Neuronal stem cell (in vitro differentiated cells): ENCODE measurements at regions not wholly inside any gene's neighbourhood (a gene's known extent, or its start where the extent isn't known, plus 50 kb on each side); places are given as distances from the start of the nearest gene placed in this dataset.

Experiments
- DNase-seq: peaks from one replicate; pipeline ENCODE4 v3.0.0-alpha.2; 2013; ENCODE audit warnings: low spot score
- H2AFZ ChIP-seq: one replicate; pipeline ENCODE4 v1.6.1; 2013; ENCODE audit warnings: mild to moderate bottlenecking, low read length, inconsistent platforms
- H2AK5ac ChIP-seq: 2 replicates; pipeline ENCODE4 v1.6.1; 2013; ENCODE audit warnings: low read depth, mild to moderate bottlenecking, inconsistent platforms, low read length, moderate library complexity, mixed read lengths
- H2BK120ac ChIP-seq: 2 replicates; pipeline ENCODE4 v1.6.1; 2013; ENCODE audit warnings: low read depth, mild to moderate bottlenecking, inconsistent platforms, low read length, moderate library complexity, mixed read lengths
- H2BK12ac ChIP-seq: one replicate; pipeline ENCODE4 v1.6.1; 2013; ENCODE audit warnings: low read length, inconsistent platforms
- H2BK15ac ChIP-seq: 2 replicates; pipeline ENCODE4 v1.6.1; 2013; ENCODE audit warnings: mild to moderate bottlenecking, low read length, inconsistent platforms, mixed read lengths
- H2BK5ac ChIP-seq: one replicate; pipeline ENCODE4 v1.6.1; 2013; ENCODE audit warnings: inconsistent platforms, mild to moderate bottlenecking, low read length, moderate library complexity
- H3K14ac ChIP-seq: one replicate; pipeline ENCODE4 v1.6.1; 2013; ENCODE audit warnings: low read length, inconsistent platforms
- H3K18ac ChIP-seq: 2 replicates; pipeline ENCODE4 v1.6.1; 2013; ENCODE audit warnings: low read length, inconsistent platforms
- H3K23ac ChIP-seq: 2 replicates; pipeline ENCODE4 v1.6.1; 2013; ENCODE audit warnings: low read depth, mild to moderate bottlenecking, mixed read lengths, low read length, inconsistent platforms; ENCODE audit not compliant: poor library complexity
- H3K27ac ChIP-seq: replicated peaks from 3 replicates; pipeline ENCODE4 v1.5.1; 2013; ENCODE audit warnings: low read length, inconsistent platforms
- H3K27me3 ChIP-seq, 3 experiments: 2 replicates each; pipeline ENCODE4 v1.6.1; 2013; ENCODE audit warnings: low read length in 3 of 3, mild to moderate bottlenecking in 2 of 3, inconsistent platforms in 1 of 3, low read depth in 1 of 3, mixed read lengths in 1 of 3, moderate library complexity in 1 of 3; ENCODE audit not compliant: control insufficient read depth in 3 of 3, insufficient read depth in 3 of 3
- H3K36me3 ChIP-seq, 2 donors: replicated peaks in 1 of 2; 2 replicates each; pipeline ENCODE4 v1.6.1; 2013; ENCODE audit warnings: low read length in 2 of 2; ENCODE audit not compliant: control insufficient read depth in 2 of 2, insufficient read depth in 2 of 2
- H3K4ac ChIP-seq: 2 replicates; pipeline ENCODE4 v1.6.1; 2013; ENCODE audit warnings: inconsistent platforms, mild to moderate bottlenecking, low read length, moderate library complexity
- H3K4me1 ChIP-seq, 2 donors: 1 replicate in 1 of 2; 2 replicates in 1 of 2; pipeline ENCODE4 v1.6.1; 2013; ENCODE audit warnings: low read length in 2 of 2, low read depth in 1 of 2; ENCODE audit not compliant: control insufficient read depth in 2 of 2, insufficient read depth in 1 of 2
- H3K4me2 ChIP-seq: one replicate; pipeline ENCODE4 v1.6.1; 2013; ENCODE audit warnings: mild to moderate bottlenecking, low read length, inconsistent platforms; ENCODE audit not compliant: insufficient read depth, poor library complexity, severe bottlenecking
- H3K4me3 ChIP-seq, 2 donors: 2 replicates each; pipeline ENCODE4 v1.5.1; 2013; ENCODE audit warnings: low read length in 2 of 2, mild to moderate bottlenecking in 2 of 2, inconsistent platforms in 1 of 2, moderate library complexity in 1 of 2
- H3K79me1 ChIP-seq: one replicate; pipeline ENCODE4 v1.6.1; 2013; ENCODE audit warnings: low read depth, mild to moderate bottlenecking, inconsistent platforms, low read length, moderate library complexity
- H3K9ac ChIP-seq: one replicate; pipeline ENCODE4 v1.6.1; 2013; ENCODE audit warnings: mild to moderate bottlenecking, low read depth, low read length, inconsistent platforms; ENCODE audit not compliant: poor library complexity
- H3K9me3 ChIP-seq, 2 donors: replicated peaks in 1 of 2; 2 replicates each; pipeline versions ENCODE3 to v1.6.1; 2013; ENCODE audit warnings: low read length in 2 of 2, mild to moderate bottlenecking in 2 of 2, inconsistent platforms in 1 of 2, low read depth in 1 of 2, mixed read lengths in 1 of 2, moderate library complexity in 1 of 2; ENCODE audit not compliant: control insufficient read depth in 2 of 2, insufficient read depth in 1 of 2
- H4K8ac ChIP-seq: one replicate; pipeline ENCODE4 v1.6.1; 2013; ENCODE audit warnings: low read depth, mild to moderate bottlenecking, inconsistent platforms, low read length, moderate library complexity
- H4K91ac ChIP-seq: one replicate; pipeline ENCODE4 v1.6.1; 2013; ENCODE audit warnings: low read length, low read depth, mild to moderate bottlenecking, inconsistent platforms; ENCODE audit not compliant: poor library complexity
- whole genome bisulfite sequencing, 2 donors: extraction: QIAGEN DNeasy Blood & Tissue Kit; methylation state at CpG; one replicate each; pipeline ENCODE4 v1.1.7; 2013; ENCODE audit warnings: missing lambda C conversion rate in 2 of 2, mixed read lengths in 1 of 2; ENCODE audit not compliant: insufficient read length in 2 of 2, insufficient replicate concordance in 1 of 2; ENCODE audit errors: extremely low coverage in 2 of 2; 5-methylcytosine and 5-hydroxymethylcytosine counted together

DNA sequence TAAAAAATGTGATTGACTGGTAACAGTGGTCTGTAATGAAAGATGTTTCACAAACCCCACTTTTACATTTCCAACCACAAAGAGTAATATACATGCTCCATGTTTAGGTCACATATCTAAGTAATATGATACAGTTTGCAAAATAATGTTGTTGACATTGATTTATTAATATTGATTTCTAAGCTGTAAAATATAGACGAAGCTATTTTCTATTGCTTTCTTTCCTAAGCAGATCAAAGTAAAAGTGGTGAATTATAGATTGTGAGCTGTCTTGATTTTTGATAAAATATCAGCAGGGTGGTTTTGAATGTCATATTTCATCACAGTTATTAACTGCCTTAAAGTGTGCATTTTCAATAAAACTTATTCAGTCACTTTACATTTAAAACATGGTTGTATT is 2292.8 kb downstream of the PCDH9 start:
- Histone ChIP-seq H3K4me2 (no peak overlapping the region), H3K27me3 (no peaks in the 10 kb centered on the region), H3K4me1 (no peaks in the 10 kb centered on the region), H2AFZ (no peak overlapping the region), H3K9ac (no peak overlapping the region), H3K23ac (no peak overlapping the region), H2BK120ac (no peak overlapping the region), H3K36me3 (no peaks in the 10 kb centered on the region), H3K79me1 (no peaks in the 10 kb centered on the region), H4K8ac (no peak overlapping the region), H3K4me3 (no peak overlapping the region), H2AK5ac (no peak overlapping the region), H3K9me3 (peaks cover 0 to 2% of the 10 kb centered on the region in 2 donors), H3K27ac (no peak overlapping the region), H2BK5ac (no peak overlapping the region), H4K91ac (no peak overlapping the region), H3K4ac (no peak overlapping the region), H2BK12ac (no peak overlapping the region), H2BK15ac (no peak overlapping the region), H3K18ac (no peak overlapping the region), H3K14ac (no peak overlapping the region)
- no peak for DNase-seq
- no CpG with 5 or more reads among the region's 1 CpG for WGBS, 2 donors

DNA sequence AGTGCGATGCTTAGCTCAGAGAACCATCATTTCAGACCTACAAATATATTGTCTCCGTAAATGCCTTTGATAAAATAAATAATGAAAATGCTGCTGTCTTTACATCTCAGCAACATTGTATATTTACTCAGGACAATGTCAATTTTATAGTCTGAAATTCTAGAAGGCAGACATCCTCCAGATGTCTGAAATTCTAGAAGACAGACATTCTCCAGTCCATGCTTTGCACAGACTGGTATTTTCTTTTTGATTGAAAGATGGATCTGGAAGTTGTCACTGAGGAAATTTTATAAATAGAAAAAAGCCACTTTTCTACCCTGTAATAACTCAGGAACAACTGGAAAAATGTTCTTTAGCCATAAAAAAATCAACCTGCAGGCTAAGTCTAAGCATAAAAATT is 2293.3 kb downstream of the PCDH9 start:
- WGBS, 2 donors, result no CpG with 5 or more reads among the region's 2 CpGs
- H3K4me2 ChIP-seq, result no peak overlapping the region

DNA sequence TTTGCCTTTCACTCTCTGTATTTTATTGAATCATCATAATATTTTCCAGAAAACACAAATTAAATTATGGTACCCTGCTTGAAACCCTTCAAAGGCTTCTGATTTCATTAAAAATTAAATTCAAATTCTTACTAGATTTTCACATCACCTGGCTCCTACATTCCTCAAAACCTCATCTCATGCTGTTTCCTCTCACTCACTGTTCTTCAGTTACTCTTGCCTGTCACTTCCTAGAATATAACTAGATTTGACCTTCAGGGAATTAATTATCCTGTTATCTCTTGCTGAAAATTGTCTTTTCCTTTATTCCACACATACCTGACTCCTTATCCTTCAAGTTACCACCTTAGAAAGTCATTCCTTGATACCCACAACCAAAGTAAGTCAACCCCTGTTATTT is 2294.7 kb downstream of the PCDH9 start:
- Histone ChIP-seq H2BK12ac (no peak overlapping the region), H3K27me3 (no peaks in the 10 kb centered on the region), H3K4me3 (no peak overlapping the region), H3K23ac (no peak overlapping the region), H3K4me1 (no peaks in the 10 kb centered on the region), H3K9ac (no peak overlapping the region), H4K8ac (no peak overlapping the region), H2AK5ac (no peak overlapping the region), H2BK5ac (no peak overlapping the region), H3K9me3 (no peaks in the 10 kb centered on the region), H3K79me1 (no peaks in the 10 kb centered on the region), H2AFZ (no peak overlapping the region), H3K14ac (no peak overlapping the region), H3K4ac (no peak overlapping the region), H2BK15ac (no peak overlapping the region), H4K91ac (no peak overlapping the region), H3K36me3 (no peaks in the 10 kb centered on the region), H3K18ac (no peak overlapping the region), H3K4me2 (no peak overlapping the region), H3K27ac (no peak overlapping the region), H2BK120ac (no peak overlapping the region)
- no peak for DNase-seq

More for the DNA sequence above, 2293.3 kb downstream of the PCDH9 start:
- Histone ChIP-seq H3K4me3 (no peak overlapping the region), H2BK5ac (no peak overlapping the region), H3K14ac (no peak overlapping the region), H3K23ac (no peak overlapping the region), H3K27ac (no peak overlapping the region), H2AFZ (no peak overlapping the region), H3K4ac (no peak overlapping the region), H4K91ac (no peak overlapping the region), H2BK12ac (no peak overlapping the region), H3K9me3 (peaks cover 0 to 2% of the 10 kb centered on the region in 2 donors), H3K9ac (no peak overlapping the region), H2AK5ac (no peak overlapping the region), H3K36me3 (no peaks in the 10 kb centered on the region), H3K18ac (no peak overlapping the region), H2BK120ac (no peak overlapping the region), H4K8ac (no peak overlapping the region), H3K27me3 (no peaks in the 10 kb centered on the region), H3K4me1 (no peaks in the 10 kb centered on the region), H3K79me1 (no peaks in the 10 kb centered on the region), H2BK15ac (no peak overlapping the region)
- DNase-seq, result no peak

DNA sequence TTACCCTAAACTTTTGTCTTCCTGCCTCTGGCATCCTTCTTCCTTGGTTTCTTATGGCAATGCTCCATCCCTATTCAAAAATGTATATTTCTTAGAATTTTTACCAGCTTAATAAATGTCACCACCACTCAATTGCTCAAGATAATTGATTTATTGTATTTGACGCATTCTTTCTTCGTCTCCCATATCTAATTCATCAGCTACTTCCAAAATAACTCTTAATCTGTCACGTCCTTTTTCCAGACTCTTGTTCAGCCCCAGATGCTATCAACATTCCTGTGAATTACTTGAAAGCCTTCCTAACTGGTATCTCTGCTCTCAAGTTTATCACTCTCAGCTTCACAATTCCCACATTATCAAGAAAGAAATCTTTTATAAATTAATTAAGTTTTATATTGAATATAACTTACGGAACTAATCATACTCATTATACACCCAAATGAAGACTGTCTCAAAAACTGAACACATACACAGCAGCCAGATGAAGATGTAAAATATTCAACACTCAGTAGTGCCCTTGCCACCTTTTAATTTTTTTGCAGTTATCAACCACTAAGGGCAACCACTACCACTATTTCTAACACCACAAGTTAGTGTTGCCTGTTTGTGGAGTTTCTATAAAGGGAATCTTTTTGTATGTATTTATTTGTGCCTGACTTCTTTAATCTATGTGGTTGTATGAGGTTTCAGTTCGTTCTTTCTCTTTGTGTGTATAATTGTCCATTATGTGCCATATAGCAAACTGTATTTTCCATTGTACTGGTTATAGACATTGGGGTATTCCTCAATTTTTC is 2295.4 kb downstream of the PCDH9 start:
- Histone ChIP-seq H3K9ac (no peak overlapping the region), H3K4me2 (no peak overlapping the region), H2BK120ac (no peak overlapping the region), H3K36me3 (no peaks in the 10 kb centered on the region), H3K9me3 (no peaks in the 10 kb centered on the region), H2BK5ac (no peak overlapping the region), H2BK15ac (no peak overlapping the region), H4K91ac (no peak overlapping the region), H3K23ac (no peak overlapping the region), H2AFZ (no peak overlapping the region), H3K14ac (no peak overlapping the region), H3K4me3 (no peak overlapping the region), H3K27me3 (no peaks in the 10 kb centered on the region), H3K27ac (no peak overlapping the region), H3K79me1 (no peaks in the 10 kb centered on the region), H3K4me1 (no peaks in the 10 kb centered on the region), H3K4ac (no peak overlapping the region), H4K8ac (no peak overlapping the region), H2AK5ac (no peak overlapping the region), H3K18ac (no peak overlapping the region), H2BK12ac (no peak overlapping the region)
- no peak for DNase-seq
- WGBS, 2 donors, result no CpG with 5 or more reads among the region's 5 CpGs
